Retina (tissue), 1 donor: ENCODE measurements at regions not wholly inside any gene's neighbourhood (a gene's known extent, or its start where the extent isn't known, plus 50 kb on each side); places are given as distances from the start of the nearest gene placed in this dataset.
A peak's percentile ranks its signal among the peaks of the same experiment; 100 is the strongest.

Source experiments
- DNase-seq: peaks from one replicate; pipeline ENCODE4 v3.0.0-alpha.2; 2016

GRCh38 chr5:168193493-168194250, 97.8 kb upstream of the WWC1 start:
- no peak for DNase-seq

- no peak for DNase-seq
Measured at GRCh38 chr5:168195110-168195509, 96.3 kb upstream of the WWC1 start.

GRCh38 chr5:168198359-168198758, 93.1 kb upstream of the WWC1 start:
- DNase-seq = no peak

- no peak for DNase-seq
Measured at GRCh38 chr5:168202996-168203395, 88.4 kb upstream of the WWC1 start.

- no peak for DNase-seq
Measured at GRCh38 chr5:168204165-168204564, 87.3 kb upstream of the WWC1 start.

GRCh38 chr5:168207450-168208029, 83.9 kb upstream of the WWC1 start:
- DNase-seq = no peak

GRCh38 chr5:168209244-168209995, 82.0 kb upstream of the WWC1 start:
- DNase-seq = no peak

- no peak for DNase-seq
Measured at GRCh38 chr5:168209997-168210396, 81.4 kb upstream of the WWC1 start.

- DNase-seq = no peak
Measured at GRCh38 chr5:168211245-168211644, 80.2 kb upstream of the WWC1 start.

- peak; percentile 70 for DNase-seq
Measured at GRCh38 chr5:168211936-168212335, 79.5 kb upstream of the WWC1 start.

- no peak for DNase-seq
Measured at GRCh38 chr5:168214071-168214470, 77.4 kb upstream of the WWC1 start.

- DNase-seq = no peak
Measured at GRCh38 chr5:168214886-168215285, 76.6 kb upstream of the WWC1 start.

- DNase-seq = no peak
Measured at GRCh38 chr5:168215646-168216045, 75.8 kb upstream of the WWC1 start.

- no peak for DNase-seq
Measured at GRCh38 chr5:168216989-168217388, 74.5 kb upstream of the WWC1 start.

GRCh38 chr5:168217497-168217896, 73.9 kb upstream of the WWC1 start:
- DNase-seq = no peak

- DNase-seq = no peak
Measured at GRCh38 chr5:168218746-168219145, 72.7 kb upstream of the WWC1 start.

GRCh38 chr5:168219515-168220410, 71.7 kb upstream of the WWC1 start:
- peak; percentile 91 for DNase-seq

- no peak for DNase-seq
Measured at GRCh38 chr5:168224085-168224484, 67.4 kb upstream of the WWC1 start.

- no peak for DNase-seq
Measured at GRCh38 chr5:168226012-168226411, 65.4 kb upstream of the WWC1 start.

GRCh38 chr5:168227001-168227400, 64.4 kb upstream of the WWC1 start:
- no peak for DNase-seq

- no peak for DNase-seq
Measured at GRCh38 chr5:168227973-168228615, 63.4 kb upstream of the WWC1 start.

GRCh38 chr5:168228668-168229067, 62.8 kb upstream of the WWC1 start:
- DNase-seq = no peak
